Natural killer cell (primary cell): ENCODE measurements at regions not wholly inside any gene's neighbourhood (a gene's known extent, or its start where the extent isn't known, plus 50 kb on each side); places are given as distances from the start of the nearest gene placed in this dataset.
A peak's percentile ranks its signal among the peaks of the same experiment; 100 is the strongest.
"Not testable (repeated sequence)": the region's sequence is repeated elsewhere in the genome, so short reads cannot be mapped to it uniquely, and the experiment has no call there.

Source experiments
- ATAC-seq, 3 donors: fragments of 150-1000 bp in 2 of 3; fragments of 200-7000 bp in 1 of 3; cut with Tn5 transposase; 1 replicate in 1 of 3; 2 replicates in 2 of 3; pipeline ENCODE4 v1.10.0; 2021; ENCODE audit warnings: mild to moderate bottlenecking in 2 of 3, moderate library complexity in 2 of 3
- DNase-seq, 2 donors: peaks; one replicate each; pipeline versions ENCODE4 v3.0.0 to v3.0.0-alpha.2; 2013 to 2021; ENCODE audit warnings: mixed read lengths in 1 of 2
- H3K27ac ChIP-seq: one replicate; pipeline ENCODE4 v1.5.1; 2013; ENCODE audit warnings: mild to moderate bottlenecking, low read length
- H3K27me3 ChIP-seq: one replicate; pipeline ENCODE4 v1.6.1; 2013; ENCODE audit warnings: low read length; ENCODE audit not compliant: control insufficient read depth, insufficient read depth
- H3K36me3 ChIP-seq: one replicate; pipeline ENCODE4 v1.6.1; 2013; ENCODE audit warnings: low read length; ENCODE audit not compliant: control insufficient read depth, insufficient read depth
- H3K4me1 ChIP-seq: one replicate; pipeline ENCODE4 v1.6.1; 2013; ENCODE audit warnings: low read length; ENCODE audit not compliant: control insufficient read depth, insufficient read depth
- H3K4me3 ChIP-seq: one replicate; pipeline ENCODE4 v1.5.1; 2013; ENCODE audit warnings: low read length
- H3K9me3 ChIP-seq: one replicate; pipeline ENCODE4 v1.6.1; 2013; ENCODE audit warnings: low read length; ENCODE audit not compliant: control insufficient read depth, insufficient read depth
- H3K27ac Mint-ChIP-seq, 2 donors: one replicate each; pipeline ENCODE4 v1.8.0; 2022; ENCODE audit warnings: mild to moderate bottlenecking in 2 of 2, mixed read lengths in 2 of 2, moderate library complexity in 1 of 2
- H3K27me3 Mint-ChIP-seq, 2 donors: one replicate each; pipeline ENCODE4 v1.8.0; 2022; ENCODE audit warnings: low read depth in 2 of 2, mixed read lengths in 2 of 2
- H3K36me3 Mint-ChIP-seq: one replicate; pipeline ENCODE4 v1.8.0; 2022; ENCODE audit warnings: mixed read lengths
- H3K4me1 Mint-ChIP-seq, 2 donors: one replicate each; pipeline ENCODE4 v1.8.0; 2022; ENCODE audit warnings: mixed read lengths in 2 of 2
- H3K4me3 Mint-ChIP-seq: one replicate; pipeline ENCODE4 v1.8.0; 2022; ENCODE audit warnings: mild to moderate bottlenecking, moderate library complexity, mixed read lengths
- H3K9me3 Mint-ChIP-seq, 2 donors: one replicate each; pipeline ENCODE4 v1.8.0; 2022; ENCODE audit warnings: mixed read lengths in 2 of 2
- WGBS: methylation state at CpG from one replicate; pipeline ENCODE4 v1.1.7; 2013; ENCODE audit warnings: missing lambda C conversion rate; ENCODE audit not compliant: insufficient coverage; 5-methylcytosine and 5-hydroxymethylcytosine counted together
- intact Hi-C: fragments of 100-400 bp; cut with micrococcal nuclease; formaldehyde crosslinking; loops from one replicate; pipeline ENCODE4 v1.14.2; 2022
- TF ChIP-seq, protein P1 (sequence below): fragments of 200-600 bp; IDR thresholded peaks from one replicate; pipeline ENCODE4 v1.8.0; 2022; ENCODE audit warnings: antibody characterized with exemption

DNA sequence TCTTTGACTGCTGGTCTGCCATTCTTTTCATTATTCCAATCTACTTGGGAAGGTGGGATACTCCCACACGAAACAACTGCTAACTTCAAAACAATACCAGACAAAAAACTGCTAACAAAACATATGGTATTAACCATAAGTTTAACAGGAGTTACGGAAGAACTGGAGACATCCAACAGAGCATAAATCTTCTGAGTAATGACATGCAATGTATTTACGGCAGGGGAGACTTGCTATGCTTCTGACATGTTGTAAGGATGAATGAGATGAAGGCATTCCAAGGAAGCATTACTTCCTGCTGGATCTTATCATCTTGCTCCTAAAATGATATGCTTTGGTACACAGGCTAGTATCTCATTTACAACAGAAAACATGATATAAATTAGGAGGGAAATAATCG is 85.8 kb downstream of the ZNF92 start:
- Mint-ChIP-seq H3K36me3 (no peaks in the 10 kb centered on the region), H3K9me3 (no peaks in the 10 kb centered on the region), H3K27ac (no peak overlapping the region), H3K27me3 (peaks cover 0 to 2% of the 10 kb centered on the region in 2 donors), H3K4me1 (peaks cover 13 to 22% of the 10 kb centered on the region in 2 donors), H3K4me3 (no peak overlapping the region)
- Histone ChIP-seq H3K4me1 (no peaks in the 10 kb centered on the region), H3K9me3 (no peaks in the 10 kb centered on the region), H3K4me3 (no peak overlapping the region), H3K27ac (no peak overlapping the region), H3K27me3 (no peaks in the 10 kb centered on the region), H3K36me3 (no peaks in the 10 kb centered on the region)
- intact Hi-C loops = loop anchor here (10.0 kb wide), 1 partner anchor 55 kb away; no protein-coding TSS in a partner anchor
- DNase-seq (no peak), ATAC-seq (no peak)
- 65% methylated on average over 3 of the region's 4 CpGs for WGBS
- TF ChIP-seq, protein P1, sequence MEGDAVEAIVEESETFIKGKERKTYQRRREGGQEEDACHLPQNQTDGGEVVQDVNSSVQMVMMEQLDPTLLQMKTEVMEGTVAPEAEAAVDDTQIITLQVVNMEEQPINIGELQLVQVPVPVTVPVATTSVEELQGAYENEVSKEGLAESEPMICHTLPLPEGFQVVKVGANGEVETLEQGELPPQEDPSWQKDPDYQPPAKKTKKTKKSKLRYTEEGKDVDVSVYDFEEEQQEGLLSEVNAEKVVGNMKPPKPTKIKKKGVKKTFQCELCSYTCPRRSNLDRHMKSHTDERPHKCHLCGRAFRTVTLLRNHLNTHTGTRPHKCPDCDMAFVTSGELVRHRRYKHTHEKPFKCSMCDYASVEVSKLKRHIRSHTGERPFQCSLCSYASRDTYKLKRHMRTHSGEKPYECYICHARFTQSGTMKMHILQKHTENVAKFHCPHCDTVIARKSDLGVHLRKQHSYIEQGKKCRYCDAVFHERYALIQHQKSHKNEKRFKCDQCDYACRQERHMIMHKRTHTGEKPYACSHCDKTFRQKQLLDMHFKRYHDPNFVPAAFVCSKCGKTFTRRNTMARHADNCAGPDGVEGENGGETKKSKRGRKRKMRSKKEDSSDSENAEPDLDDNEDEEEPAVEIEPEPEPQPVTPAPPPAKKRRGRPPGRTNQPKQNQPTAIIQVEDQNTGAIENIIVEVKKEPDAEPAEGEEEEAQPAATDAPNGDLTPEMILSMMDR = no peak

GRCh38 chr7:65462148-65462716 is 88.6 kb downstream of the ZNF92 start:
- intact Hi-C loops = no loop called here
- Mint-ChIP-seq H3K4me1 (peaks cover 0 to 17% of the 10 kb centered on the region in 2 donors), H3K27me3 (no peaks in the 10 kb centered on the region), H3K4me3 (no peak overlapping the region), H3K27ac (peak overlapping the region in 1 of 2 donors; percentile 11), H3K36me3 (no peaks in the 10 kb centered on the region), H3K9me3 (peaks cover 0 to under 1% of the 10 kb centered on the region in 2 donors)
- DNase-seq = no peak
- no peaks in the 10 kb centered on the region for H3K36me3 ChIP-seq
- TF ChIP-seq, protein P1 = no peak
- no peak overlapping the region for H3K27ac ChIP-seq
- WGBS = 94% methylated on average over 3 of the region's 3 CpGs
- H3K4me3 ChIP-seq = no peak overlapping the region
- no peaks in the 10 kb centered on the region for H3K27me3 ChIP-seq
- no peaks in the 10 kb centered on the region for H3K4me1 ChIP-seq
- H3K9me3 ChIP-seq = no peaks in the 10 kb centered on the region
- ATAC-seq = no peak

- no peak overlapping the region for H3K27ac Mint-ChIP-seq
- no peaks in the 10 kb centered on the region for H3K36me3 ChIP-seq
- WGBS = 82% methylated on average over 3 of the region's 3 CpGs
- no peaks in the 10 kb centered on the region for H3K4me1 ChIP-seq
- intact Hi-C loops = no loop called here
- DNase-seq = no peak
- H3K4me1 Mint-ChIP-seq = peaks cover 6 to 23% of the 10 kb centered on the region in 2 donors
- H3K4me3 Mint-ChIP-seq = no peak overlapping the region
- H3K27me3 ChIP-seq = no peaks in the 10 kb centered on the region
- TF ChIP-seq, protein P1 = no peak
- H3K4me3 ChIP-seq = no peak overlapping the region
- no peaks in the 10 kb centered on the region for H3K9me3 ChIP-seq
- H3K27ac ChIP-seq = no peak overlapping the region
- H3K36me3 Mint-ChIP-seq = no peaks in the 10 kb centered on the region
- H3K9me3 Mint-ChIP-seq = peaks cover 0 to 5% of the 10 kb centered on the region in 2 donors
- ATAC-seq = no peak
- no peaks in the 10 kb centered on the region for H3K27me3 Mint-ChIP-seq
Observed at GRCh38 chr7:65463184-65463583, 89.5 kb downstream of the ZNF92 start.

- H3K9me3 Mint-ChIP-seq, DNase-seq, H3K4me3 Mint-ChIP-seq, H3K36me3 Mint-ChIP-seq, H3K36me3 ChIP-seq, H3K27me3 ChIP-seq, H3K27ac Mint-ChIP-seq, H3K27me3 Mint-ChIP-seq, H3K27ac ChIP-seq, intact Hi-C loops, H3K9me3 ChIP-seq, ATAC-seq, H3K4me3 ChIP-seq: not testable (repeated sequence)
- peaks cover 32 to 42% of the 10 kb centered on the region in 2 donors for H3K4me1 Mint-ChIP-seq
- WGBS = 89% methylated on average over 14 of the region's 14 CpGs
- peaks cover 10% of the 10 kb centered on the region for H3K4me1 ChIP-seq
Observed at GRCh38 chr7:65469919-65470558, 96.4 kb downstream of the ZNF92 start.
